GM12865 (cell line): ENCODE measurements at regions not wholly inside any gene's neighbourhood (a gene's known extent, or its start where the extent isn't known, plus 50 kb on each side); places are given as distances from the start of the nearest gene placed in this dataset.

ENCODE experiments used
- DNase-seq: peaks from one replicate; pipeline ENCODE4 v3.0.0; 2010; ENCODE audit warnings: low read depth
- H3K4me3 ChIP-seq: 2 replicates; pipeline ENCODE4 v1.5.1; 2011; ENCODE audit warnings: mild to moderate bottlenecking, low read depth, low read length, control low read depth
- CTCF ChIP-seq: IDR thresholded peaks from 2 replicates; pipeline ENCODE4 v1.5.1; 2011; ENCODE audit warnings: low read length, control low read depth, low read depth, inconsistent platforms; ENCODE audit not compliant: insufficient read depth; ENCODE audit errors: missing control alignments

DNA sequence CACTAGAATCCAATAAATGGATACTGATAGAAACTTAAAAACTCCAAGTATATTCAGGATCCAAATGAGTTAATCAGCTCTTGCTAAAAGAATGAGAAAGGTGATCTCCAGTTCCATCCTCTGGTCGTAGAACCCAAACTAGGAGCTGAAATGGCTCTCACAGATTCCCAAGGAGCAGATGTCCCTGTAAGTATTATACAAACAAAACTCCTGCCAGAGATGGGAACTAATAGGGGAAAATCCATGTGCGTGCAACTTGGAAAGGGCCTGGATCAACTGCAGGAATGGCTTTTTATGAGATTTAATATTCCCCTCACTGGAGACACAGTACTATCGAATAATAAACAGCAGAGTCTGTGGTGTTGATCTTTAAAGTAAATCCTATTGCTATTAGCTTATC is 309.2 kb upstream of the TBX3 start:
- no peak for TF ChIP-seq CTCF
- no peak for DNase-seq
- no peak overlapping the region for H3K4me3 ChIP-seq

DNA sequence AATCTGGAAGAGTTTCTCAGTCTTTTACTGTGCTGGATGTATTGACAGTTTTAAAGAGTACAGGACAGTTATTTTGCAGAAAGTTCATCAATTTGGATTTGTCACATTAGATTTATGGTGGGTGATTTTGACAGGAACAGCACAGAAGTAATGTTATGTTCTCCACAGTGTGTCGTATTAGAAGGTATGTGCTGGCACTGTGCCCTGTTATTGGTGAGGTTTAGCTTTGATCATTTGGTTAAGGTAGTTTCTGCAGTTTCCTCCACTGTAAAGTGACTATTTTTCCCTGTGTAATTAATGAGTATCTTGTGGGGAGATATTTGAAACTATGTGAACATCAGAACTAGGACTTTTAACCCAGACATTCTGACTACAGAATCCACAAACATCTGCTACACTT is 308.5 kb upstream of the TBX3 start:
- no peak overlapping the region for H3K4me3 ChIP-seq
- no peak for TF ChIP-seq CTCF
- no peak for DNase-seq

GRCh38 chr12:114990381-114990780 is 306.4 kb upstream of the TBX3 start:
- no peak for TF ChIP-seq CTCF
- no peak for DNase-seq
- no peak overlapping the region for H3K4me3 ChIP-seq

DNA sequence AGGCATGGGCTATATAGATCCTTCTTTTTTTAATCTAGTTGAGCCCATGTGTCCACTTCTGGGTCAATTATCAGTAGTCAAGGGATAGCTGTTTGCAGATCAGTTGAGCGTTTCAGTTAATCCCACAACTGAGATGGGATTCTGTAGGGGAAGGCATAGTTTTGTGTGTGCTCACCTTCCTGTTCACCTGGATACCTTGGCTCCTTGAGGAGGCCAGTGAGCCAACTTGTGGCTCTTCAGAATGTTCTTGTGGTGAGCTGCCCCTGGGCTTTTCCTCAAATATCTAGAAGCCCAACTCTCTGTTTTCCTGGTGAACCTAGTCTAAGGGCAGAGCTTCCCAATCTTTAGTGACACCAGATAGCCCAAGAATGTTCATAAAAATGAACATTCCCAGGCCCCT is 302.9 kb upstream of the TBX3 start:
- DNase-seq = no peak
- no peak overlapping the region for H3K4me3 ChIP-seq
- no peak for TF ChIP-seq CTCF

- no peak overlapping the region for H3K4me3 ChIP-seq
- DNase-seq = no peak
- no peak for TF ChIP-seq CTCF
Measured at GRCh38 chr12:114986178-114986714, 302.3 kb upstream of the TBX3 start.

- DNase-seq = no peak
- TF ChIP-seq CTCF = no peak
- H3K4me3 ChIP-seq = no peak overlapping the region
Measured at GRCh38 chr12:114984634-114985061, 300.7 kb upstream of the TBX3 start.

DNA sequence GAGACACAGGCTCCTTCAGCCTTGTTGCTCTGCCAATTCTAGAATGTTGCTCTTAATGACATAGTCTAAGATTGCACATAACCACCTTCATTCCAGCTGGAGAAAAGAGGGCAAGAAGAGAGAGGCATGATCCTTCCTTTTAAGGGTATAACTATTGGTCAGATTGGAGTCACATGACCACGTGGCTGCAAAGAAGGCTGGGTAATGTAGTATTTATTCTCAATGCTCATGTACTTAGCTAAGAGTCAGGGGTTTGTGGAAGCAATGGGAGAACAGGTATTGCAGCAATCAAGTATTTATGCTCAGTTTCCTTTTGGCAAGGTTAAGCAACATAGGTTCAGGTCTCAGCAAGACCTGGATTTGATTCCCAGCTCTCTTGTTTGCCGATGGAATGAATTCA is 298.8 kb upstream of the TBX3 start:
- no peak for TF ChIP-seq CTCF
- DNase-seq = no peak
- H3K4me3 ChIP-seq = no peak overlapping the region
